H1 (cell line): ENCODE measurements at regions not wholly inside any gene's neighbourhood (a gene's known extent, or its start where the extent isn't known, plus 50 kb on each side); places are given as distances from the start of the nearest gene placed in this dataset.

Experiments
- ASH2L ChIP-seq: fragments of 200-600, 300-600 bp; sonication (generic); IDR thresholded peaks from one replicate; pipeline ENCODE4 v1.7.1; 2017; ENCODE audit warnings: low read length
- EP300 ChIP-seq, 2 experiments: IDR thresholded peaks; 1 replicate in 1 of 2; 2 replicates in 1 of 2; pipeline ENCODE4 v1.6.1; 2011 to 2012; ENCODE audit warnings: low read depth in 2 of 2, low read length in 2 of 2, mild to moderate bottlenecking in 2 of 2, borderline replicate concordance in 1 of 2, inconsistent platforms in 1 of 2, moderate library complexity in 1 of 2
- EZH2 ChIP-seq: fragments of 200-600 bp; sonication (generic); IDR thresholded peaks from 2 replicates; pipeline ENCODE4 v1.7.1; 2012; ENCODE audit warnings: low read depth, mild to moderate bottlenecking, moderate library complexity, low read length, inconsistent platforms; ENCODE audit not compliant: severe bottlenecking
- JUN ChIP-seq: IDR thresholded peaks from 2 replicates; pipeline ENCODE4 v1.6.1; 2011; ENCODE audit warnings: low read depth, mild to moderate bottlenecking, improper control_type of control experiment, low read length
- POLR2A ChIP-seq, 2 experiments: IDR thresholded peaks; 1 replicate in 1 of 2; 2 replicates in 1 of 2; pipeline ENCODE4 v1.6.1; 2011; ENCODE audit warnings: low read depth in 2 of 2, low read length in 2 of 2, mild to moderate bottlenecking in 2 of 2; ENCODE audit errors: control extremely low read depth in 1 of 2
- POLR2AphosphoS5 ChIP-seq: IDR thresholded peaks from 2 replicates; pipeline ENCODE4 v1.6.1; 2011; ENCODE audit warnings: low read depth, low read length
- YY1 ChIP-seq: IDR thresholded peaks from 2 replicates; pipeline ENCODE4 v1.6.1; 2011; ENCODE audit warnings: low read depth, mild to moderate bottlenecking, low read length
- TF ChIP-seq, protein P1 (sequence below): IDR thresholded peaks from 2 replicates; pipeline ENCODE4 v1.6.1; 2012; ENCODE audit warnings: inconsistent platforms
- TF ChIP-seq, protein P2 (sequence below), 3 experiments: IDR thresholded peaks; 1 replicate in 2 of 3; 2 replicates in 1 of 3; pipeline versions ENCODE4 v1.5.1 to v1.6.1; 2011; ENCODE audit warnings: low read length in 3 of 3, mild to moderate bottlenecking in 3 of 3, inconsistent platforms in 2 of 3, low read depth in 1 of 3, moderate library complexity in 1 of 3; ENCODE audit not compliant: insufficient read depth in 1 of 3; ENCODE audit errors: control extremely low read depth in 1 of 3
- TF ChIP-seq, protein P3 (sequence below): IDR thresholded peaks from 2 replicates; pipeline ENCODE4 v1.6.1; 2011; ENCODE audit warnings: low read depth, mild to moderate bottlenecking, low read length; ENCODE audit not compliant: insufficient read depth
- TF ChIP-seq, protein P4 (sequence below): IDR thresholded peaks from 2 replicates; pipeline ENCODE4 v1.6.1; 2011; ENCODE audit warnings: low read length, improper control_type of control experiment

DNA sequence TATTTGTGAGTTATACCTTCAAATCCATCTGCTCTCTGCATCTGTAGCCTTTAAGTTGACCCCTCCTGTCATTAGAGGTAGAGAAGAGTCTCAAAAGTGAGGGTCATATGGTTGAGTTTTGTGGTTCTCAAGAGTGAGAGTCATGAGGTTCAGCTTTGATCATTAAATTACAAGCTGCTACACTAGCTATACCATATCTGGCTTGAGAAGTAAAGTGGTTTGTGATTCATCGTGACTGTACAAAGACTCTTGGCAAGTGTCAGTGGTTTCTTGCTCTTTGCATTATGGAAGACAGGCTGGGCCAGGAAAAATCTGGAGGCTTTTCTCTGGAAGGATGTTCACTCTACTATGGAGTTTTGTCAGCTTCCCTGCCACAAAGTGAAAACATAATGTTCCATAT, 170.6 kb downstream of the ZC4H2 start:
- TF ChIP-seq, protein P1, sequence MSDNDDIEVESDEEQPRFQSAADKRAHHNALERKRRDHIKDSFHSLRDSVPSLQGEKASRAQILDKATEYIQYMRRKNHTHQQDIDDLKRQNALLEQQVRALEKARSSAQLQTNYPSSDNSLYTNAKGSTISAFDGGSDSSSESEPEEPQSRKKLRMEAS = no peak
- TF ChIP-seq, protein P2, sequence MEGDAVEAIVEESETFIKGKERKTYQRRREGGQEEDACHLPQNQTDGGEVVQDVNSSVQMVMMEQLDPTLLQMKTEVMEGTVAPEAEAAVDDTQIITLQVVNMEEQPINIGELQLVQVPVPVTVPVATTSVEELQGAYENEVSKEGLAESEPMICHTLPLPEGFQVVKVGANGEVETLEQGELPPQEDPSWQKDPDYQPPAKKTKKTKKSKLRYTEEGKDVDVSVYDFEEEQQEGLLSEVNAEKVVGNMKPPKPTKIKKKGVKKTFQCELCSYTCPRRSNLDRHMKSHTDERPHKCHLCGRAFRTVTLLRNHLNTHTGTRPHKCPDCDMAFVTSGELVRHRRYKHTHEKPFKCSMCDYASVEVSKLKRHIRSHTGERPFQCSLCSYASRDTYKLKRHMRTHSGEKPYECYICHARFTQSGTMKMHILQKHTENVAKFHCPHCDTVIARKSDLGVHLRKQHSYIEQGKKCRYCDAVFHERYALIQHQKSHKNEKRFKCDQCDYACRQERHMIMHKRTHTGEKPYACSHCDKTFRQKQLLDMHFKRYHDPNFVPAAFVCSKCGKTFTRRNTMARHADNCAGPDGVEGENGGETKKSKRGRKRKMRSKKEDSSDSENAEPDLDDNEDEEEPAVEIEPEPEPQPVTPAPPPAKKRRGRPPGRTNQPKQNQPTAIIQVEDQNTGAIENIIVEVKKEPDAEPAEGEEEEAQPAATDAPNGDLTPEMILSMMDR (IDR thresholded peaks at IDR 0.05; ENCODE audit: control extremely low read depth in 1 of 3, insufficient read depth in 1 of 3, low read depth in 1 of 3, low read length in 3 of 3) = no peak
- no peak for TF ChIP-seq EZH2
- no peak for TF ChIP-seq EP300 (IDR thresholded peaks at IDR 0.05; ENCODE audit: borderline replicate concordance in 1 of 2, low read depth in 2 of 2, low read length in 2 of 2)
- no peak for TF ChIP-seq POLR2AphosphoS5
- no peak for TF ChIP-seq JUN
- TF ChIP-seq, protein P3, sequence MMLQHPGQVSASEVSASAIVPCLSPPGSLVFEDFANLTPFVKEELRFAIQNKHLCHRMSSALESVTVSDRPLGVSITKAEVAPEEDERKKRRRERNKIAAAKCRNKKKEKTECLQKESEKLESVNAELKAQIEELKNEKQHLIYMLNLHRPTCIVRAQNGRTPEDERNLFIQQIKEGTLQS = no peak
- no peak for TF ChIP-seq POLR2A (IDR thresholded peaks at IDR 0.05; ENCODE audit: control extremely low read depth in 1 of 2, low read depth in 2 of 2, low read length in 2 of 2)
- no peak for TF ChIP-seq ASH2L
- TF ChIP-seq, protein P4, sequence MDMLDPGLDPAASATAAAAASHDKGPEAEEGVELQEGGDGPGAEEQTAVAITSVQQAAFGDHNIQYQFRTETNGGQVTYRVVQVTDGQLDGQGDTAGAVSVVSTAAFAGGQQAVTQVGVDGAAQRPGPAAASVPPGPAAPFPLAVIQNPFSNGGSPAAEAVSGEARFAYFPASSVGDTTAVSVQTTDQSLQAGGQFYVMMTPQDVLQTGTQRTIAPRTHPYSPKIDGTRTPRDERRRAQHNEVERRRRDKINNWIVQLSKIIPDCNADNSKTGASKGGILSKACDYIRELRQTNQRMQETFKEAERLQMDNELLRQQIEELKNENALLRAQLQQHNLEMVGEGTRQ = no peak
- no peak for TF ChIP-seq YY1
